NT2/D1 (cell line): ENCODE measurements at regions not wholly inside any gene's neighbourhood (a gene's known extent, or its start where the extent isn't known, plus 50 kb on each side); places are given as distances from the start of the nearest gene placed in this dataset.

Source experiments
- SUZ12 ChIP-seq: IDR thresholded peaks from 2 replicates; pipeline ENCODE4 v1.6.1; 2011; ENCODE audit not compliant: insufficient read length, insufficient read depth; ENCODE audit errors: extremely low read depth
- ZNF274 ChIP-seq: IDR thresholded peaks from 2 replicates; pipeline ENCODE4 v1.6.1; 2011; ENCODE audit warnings: mild to moderate bottlenecking, low read depth, low read length

- no peak for TF ChIP-seq ZNF274
- no peak for TF ChIP-seq SUZ12
These were observed 165.8 kb upstream of the EDNRB start for GRCh38 chr13:78084401-78084800.
